ENCODE measurements at regions not wholly inside any gene's neighbourhood (a gene's known extent, or its start where the extent isn't known, plus 50 kb on each side); places are given as distances from the start of the nearest gene placed in this dataset.
"Not testable (repeated sequence)": the region's sequence is repeated elsewhere in the genome, so short reads cannot be mapped to it uniquely, and the experiment has no call there.

DNA sequence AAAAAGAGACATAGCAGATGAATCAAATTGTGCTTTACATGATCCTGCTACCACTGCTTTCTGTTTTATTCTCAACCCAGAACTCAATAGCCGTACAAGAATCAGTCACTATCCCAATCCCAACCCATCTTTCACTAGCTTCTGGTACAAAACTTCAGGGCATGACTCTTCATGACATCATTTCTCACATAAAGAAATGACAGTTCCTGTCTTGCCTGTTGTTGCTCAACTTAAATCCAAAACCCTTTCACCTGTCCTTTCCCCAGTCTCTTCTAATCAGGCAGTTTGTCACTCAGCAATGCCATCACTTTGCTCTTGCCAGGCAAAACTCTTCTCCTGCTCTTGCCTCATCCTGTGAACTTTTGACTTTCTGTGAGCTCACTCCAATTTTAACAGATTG, 962.8 kb downstream of the GALC start:
- no peak for FAIRE-seq

DNA sequence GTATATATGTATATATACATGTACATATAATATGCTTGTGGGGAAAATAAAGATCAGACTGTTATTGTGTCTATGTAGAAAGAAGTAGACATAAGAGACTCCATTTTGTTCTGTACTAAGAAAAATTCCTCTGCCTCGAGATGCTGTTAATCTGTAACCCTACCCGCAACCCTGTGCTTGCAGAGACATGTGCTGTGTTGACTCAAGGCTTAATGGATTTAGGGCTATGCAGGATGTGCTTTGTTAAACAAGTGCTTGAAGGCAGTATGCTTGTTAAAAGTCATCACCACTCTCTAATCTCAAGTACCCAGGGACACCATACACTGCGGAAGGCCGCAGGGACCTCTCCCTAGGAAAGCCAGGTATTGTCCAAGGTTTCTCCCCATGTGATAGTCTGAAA, 972.9 kb downstream of the GALC start:
- FAIRE-seq, result not testable (repeated sequence)

DNA sequence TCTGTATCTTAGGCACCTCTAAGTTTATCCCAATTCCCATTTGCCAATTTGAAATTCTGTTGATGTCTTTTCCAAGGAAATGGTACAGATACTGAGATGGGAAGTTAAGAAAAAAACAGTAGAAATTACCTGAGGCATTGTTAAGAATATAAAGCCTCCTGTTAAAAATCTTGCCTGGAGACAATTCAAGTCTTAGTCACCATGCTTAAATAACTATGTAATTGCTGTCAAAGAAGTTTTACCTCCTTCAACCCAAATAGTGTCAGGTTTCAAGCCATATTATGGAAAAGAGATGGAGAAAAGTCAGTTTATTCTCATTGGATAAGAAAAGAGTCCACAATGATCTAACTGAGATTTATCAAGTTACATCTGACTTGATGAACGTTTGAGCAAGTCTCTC, 974.7 kb downstream of the GALC start:
- no peak for FAIRE-seq

DNA sequence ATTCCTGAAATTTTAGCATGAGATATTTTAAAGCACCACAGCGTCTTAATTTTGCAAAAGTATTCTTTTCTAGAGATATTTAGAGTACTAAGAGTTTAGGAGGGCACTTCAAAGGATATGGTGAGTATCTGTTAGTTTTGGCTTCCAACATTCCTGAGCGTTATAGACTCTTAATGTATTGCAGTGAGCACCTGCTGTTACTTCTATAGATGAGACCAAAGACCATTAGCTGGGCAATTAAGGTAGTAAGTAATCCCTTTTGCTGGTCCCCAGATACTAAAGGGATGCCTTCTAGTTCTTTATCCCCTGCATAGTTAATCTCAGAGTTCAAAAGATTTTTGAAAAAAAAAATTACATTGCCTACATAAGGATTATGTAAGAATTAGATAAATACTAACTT, 975.6 kb downstream of the GALC start:
- no peak for FAIRE-seq

DNA sequence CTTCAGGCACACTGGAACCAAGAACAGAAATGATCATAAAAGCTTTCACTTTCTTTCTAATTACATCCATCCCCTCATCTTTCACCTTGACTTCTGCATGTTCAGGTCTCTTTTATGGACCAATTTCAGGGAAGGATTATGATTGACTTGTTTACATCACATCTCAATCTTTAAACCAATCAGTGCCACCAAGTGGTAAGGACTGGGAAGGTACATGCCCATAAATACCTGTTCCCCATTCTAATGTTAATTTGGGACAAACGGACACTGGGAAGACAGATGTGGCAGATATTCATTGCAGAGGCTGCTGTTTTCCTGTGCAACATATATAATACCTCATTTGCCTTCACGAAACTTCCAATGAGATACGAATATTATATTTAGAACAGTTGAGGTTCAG, 978.1 kb downstream of the GALC start:
- no peak for FAIRE-seq

DNA sequence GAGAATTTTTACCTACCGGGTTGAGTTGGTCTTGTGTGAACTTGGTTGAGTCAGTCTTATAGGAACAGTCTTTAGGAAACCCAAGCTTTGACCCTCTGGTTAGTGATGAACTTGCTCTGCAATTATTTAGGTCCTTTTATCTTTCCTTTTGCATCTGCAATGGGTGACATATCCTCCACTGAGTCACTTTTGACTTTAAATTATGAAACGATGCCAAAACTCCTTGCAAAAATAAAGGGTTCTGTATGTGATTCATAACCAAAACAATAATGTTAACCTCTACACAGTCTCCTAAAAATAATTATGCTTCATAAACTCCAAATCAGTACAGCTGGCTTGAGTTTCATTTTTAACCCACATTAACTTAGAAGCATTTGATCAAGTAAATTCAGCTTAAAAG, 979.4 kb downstream of the GALC start:
- no peak for FAIRE-seq

DNA sequence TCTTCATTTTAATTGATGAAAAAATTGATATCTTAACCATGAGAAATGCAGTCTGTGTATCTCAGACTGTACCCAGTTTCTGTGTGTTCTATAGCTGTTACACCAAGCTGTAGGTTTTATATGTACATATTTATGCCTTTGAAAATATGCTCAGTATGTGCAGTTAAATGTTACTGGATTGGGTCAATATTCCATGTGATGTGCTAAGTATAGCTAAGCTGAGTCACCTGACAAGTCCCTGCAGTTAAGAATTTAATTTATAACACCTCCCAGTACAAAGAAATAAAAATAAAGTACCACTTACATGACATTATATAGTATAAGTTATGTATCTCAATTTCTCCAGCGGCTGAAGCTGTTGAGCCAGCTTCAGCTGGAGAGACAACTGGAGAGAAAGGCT, 984.0 kb downstream of the GALC start:
- FAIRE-seq, result no peak

DNA sequence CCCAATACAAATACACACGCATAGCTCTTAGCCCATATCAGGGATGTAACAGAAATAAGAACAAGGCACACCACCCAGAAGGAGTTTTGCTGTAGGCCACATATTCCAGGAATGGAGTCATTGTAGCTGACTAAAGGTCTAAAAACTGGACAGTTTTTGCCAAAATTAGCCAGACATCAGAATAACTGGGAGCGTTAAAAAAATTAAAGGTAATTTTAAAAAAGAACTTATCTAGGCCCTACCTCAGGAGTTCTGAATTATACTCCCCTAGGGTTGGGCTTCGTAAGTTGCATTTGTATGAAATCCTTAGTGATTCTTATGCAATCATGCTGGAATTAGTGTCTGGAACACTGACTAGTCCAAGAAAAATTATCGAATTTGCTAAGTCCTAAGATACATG, 987.7 kb downstream of the GALC start:
- FAIRE-seq, result no peak

DNA sequence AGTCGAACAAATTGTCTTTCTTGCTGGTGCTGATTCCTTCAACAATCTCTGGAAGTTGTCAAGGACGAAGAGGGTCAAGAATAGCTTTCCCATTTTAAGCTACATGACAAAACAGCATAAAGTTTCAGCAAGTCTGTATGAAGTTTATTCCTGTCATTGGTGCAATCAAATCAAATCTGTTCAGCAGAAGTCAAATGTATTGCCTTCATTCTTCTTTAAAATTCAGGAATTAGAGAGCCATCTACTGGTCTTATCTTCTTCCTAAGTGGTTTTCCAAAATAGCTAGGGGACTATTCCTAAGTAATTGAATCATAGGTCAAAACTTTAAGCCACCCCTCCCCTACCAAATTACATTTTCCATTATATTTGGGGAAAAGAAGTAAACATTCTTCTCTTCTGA, 990.2 kb downstream of the GALC start:
- no peak for FAIRE-seq

DNA sequence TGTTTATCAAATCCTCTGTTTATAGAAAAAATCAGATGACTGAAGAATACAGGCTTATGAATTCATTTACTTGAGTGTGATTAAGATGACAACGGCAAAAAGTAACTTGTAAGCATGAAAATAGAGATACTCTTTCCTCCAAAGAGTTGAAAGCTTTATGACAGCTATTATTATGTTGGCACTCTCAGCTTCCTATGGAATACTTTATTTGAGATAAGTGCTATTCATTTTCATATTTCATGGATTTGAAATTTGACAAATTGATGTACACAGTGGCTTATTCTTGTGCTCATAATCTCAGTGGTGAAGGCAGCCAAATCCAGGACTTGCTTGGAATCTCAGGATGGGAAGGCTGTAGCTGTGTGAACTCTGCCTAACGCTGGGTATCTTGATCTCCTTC, 991.6 kb downstream of the GALC start:
- no peak for FAIRE-seq

DNA sequence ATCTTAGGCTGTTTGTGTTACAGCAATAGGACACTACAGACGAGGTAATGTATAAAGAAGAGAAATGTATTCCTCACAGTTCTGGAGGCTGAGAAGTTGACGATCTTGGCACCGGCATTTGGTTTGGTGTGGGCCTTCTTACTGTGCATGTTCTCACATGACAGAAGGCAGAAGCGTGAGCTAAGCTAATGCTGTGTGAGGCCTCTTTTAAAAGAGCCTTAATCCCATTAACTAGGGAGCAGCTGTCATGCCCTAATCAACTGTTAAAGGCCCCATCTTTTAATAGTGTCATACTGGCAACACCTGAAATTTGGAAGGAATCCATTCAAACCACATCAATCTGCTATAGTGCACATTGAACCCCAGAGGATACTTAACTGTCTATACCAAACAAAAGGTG, 992.9 kb downstream of the GALC start:
- no peak for FAIRE-seq

DNA sequence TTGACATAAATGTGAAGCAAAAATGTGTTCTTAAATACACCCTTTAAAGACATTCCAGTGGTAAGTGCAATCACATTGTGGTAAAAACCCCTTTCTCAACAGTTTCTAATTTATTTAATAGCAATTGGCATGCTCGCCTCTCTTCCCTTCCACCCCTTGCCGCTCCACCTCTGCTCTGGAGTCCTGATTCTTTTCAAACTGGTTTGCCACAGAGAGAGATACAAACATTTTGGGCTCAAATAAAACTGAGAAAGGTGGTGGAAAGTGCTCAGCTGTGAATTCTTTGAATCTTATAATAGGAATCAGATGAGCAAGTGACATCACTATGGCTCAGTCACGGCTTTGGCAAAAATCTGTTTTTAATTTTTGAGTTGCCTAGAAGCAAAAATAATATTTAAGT, 993.9 kb downstream of the GALC start:
- FAIRE-seq, result no peak

DNA sequence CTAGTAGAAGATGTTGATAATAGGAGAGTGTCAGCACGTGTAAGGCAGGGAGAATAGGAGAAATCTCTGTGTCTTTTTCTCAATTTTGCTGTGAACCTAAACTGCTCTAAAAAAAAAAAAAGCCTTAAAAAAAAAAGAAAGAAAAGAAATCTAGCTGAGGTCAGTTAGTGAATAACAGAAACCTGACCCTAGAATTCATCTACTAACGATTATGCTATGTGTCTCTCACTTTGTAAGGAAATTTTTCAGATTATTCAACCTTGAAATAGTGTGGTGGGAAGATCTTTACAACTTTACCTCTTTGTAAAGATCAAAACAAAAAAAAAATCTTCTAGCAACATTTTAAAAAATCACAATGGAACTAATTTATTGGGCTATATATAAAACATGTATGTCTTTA, 995.7 kb downstream of the GALC start:
- no peak for FAIRE-seq

DNA sequence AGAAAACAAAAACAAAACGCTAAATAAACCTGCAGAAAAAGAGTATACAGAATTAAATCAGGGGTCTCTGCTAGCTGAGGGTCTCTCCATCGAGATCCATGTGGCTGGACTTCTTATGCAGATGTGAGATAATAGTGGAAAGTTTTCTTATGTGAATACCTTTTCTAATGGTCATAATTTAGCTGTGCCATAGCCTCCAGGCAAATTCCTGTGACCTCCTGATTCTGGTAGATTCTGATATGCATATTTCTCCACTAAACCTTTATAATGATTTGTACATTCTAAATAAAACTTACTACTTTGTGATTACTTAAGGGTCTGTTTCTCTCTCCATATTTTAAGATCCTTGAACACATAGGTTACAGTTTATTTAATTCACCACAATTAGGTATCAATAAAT, 1002.6 kb downstream of the GALC start:
- no peak for FAIRE-seq

DNA sequence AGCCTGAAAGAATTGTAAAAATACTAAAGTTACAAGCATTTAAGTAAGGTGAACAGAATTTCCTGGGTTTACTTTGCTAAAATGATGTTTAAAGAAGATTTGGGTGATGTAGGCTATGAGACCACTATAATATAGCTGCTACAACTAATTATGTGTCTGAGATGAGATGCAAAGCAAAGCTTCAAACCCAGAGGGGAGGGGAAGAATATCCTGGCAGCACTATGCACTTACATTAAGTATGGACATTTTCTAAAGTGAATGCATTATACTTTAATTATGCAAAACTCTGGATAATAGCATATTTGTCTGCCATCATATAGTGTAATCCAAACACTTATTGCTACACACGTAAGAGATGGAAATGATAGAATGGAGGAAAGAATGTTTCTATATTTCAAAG, 1003.7 kb downstream of the GALC start:
- FAIRE-seq, result no peak

DNA sequence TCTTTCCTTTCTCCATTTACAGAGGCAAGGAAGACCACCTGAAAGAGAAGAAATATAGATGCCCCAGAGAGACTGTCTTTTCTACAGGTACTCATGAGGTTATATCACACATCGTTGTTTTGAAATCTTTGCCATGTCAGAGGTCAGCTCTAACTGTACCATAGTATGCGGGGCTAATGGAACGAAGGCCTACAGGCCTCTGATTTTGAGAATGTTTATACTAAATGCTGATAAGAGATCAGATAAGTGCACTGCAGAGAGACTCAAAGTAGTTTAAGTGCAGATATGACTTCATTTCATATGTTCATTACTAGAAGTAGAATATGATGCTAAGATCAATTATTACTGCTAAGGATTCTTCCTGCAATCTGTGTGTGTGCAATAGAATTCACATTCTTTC, 1005.0 kb downstream of the GALC start:
- no peak for FAIRE-seq

DNA sequence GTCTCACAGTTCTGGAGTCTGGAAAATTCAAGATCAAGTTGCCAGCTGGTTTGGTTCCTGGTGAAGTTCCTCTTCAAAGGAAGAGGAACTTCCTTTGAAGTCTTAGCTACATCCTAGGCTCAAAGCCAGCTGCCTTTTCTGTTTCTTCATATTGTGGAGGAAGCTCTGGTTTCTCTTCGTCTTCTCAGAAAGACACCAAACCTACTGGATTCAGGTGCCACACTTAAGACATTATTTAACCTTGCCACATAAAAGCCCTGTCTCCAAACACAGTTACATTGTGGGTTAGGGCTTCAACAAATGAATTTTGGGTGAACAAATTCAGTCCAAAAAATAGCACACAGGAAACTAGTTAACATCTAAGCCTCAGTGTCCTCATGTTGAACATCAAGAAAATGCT, 1019.8 kb downstream of the GALC start:
- no peak for FAIRE-seq

DNA sequence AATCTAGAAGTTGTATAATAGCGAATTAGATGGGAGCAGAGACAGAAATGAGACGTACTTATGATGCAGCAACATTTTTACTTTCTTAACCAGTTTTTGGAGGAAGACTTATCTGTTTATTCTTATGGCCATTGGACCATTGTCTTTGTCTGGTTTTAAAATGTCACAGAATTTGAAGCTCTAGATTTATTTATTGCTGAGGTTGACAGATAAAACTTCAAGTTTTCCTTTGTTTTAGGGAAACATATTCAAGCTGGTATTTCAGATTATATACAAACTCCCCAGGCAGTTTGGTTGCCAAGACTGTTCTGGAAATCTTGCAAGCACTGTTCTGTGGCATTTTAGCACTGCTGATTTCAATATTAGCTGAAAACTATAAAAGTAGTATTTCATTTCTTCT, 1021.7 kb downstream of the GALC start:
- FAIRE-seq, result no peak

DNA sequence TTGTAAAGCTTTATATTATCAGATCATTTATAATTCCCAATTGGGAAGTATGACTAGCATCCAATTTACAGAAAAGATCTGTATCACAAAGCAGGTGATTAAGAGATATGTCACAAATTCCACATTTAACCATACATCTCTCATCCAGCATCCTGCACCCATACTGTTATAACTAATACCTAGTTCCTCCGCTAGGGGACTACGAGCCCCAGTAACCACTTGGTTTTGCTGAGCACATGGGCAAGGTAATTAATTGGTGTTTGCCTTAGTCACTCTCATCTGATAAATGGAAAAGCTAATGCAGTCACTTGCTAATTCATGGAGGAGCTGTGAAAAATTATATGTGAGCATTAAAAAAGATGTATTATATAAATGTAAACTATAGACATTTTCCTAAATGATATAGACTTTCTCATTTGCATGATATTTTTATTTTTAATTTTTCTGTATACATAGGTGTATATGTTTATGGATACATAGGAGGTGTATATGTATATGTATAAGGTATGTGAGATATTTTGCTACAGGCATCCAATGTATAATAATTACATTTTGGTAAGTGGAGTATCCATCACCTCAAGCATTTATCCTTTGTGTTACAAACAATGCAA, 1031.8 kb downstream of the GALC start:
- no peak for FAIRE-seq

DNA sequence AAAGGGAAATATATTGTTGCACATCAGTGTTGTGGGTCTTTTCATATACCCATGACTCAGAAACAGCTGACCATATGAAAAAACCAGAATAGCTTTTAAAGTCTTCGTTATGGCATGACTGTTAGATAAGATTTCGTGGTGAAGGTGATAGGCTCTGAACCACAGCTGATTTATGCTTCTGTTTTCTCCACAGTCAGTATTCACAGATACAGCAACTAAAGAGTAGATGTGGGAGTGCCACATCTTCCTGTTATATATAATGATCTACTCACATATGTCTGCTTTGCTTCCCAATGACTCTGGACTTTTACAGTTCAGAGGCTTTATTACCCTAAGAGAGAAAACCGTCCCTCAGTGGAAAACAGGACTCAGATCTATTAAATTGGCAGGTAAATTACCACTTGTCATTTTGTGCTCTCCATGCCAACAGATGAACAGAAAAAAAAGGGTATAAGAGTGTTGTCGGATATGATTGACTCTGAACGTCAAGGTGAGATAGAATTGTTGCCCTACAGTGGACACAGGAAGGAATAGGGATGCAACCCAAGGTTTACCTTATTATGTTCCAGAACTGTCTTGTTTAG, 1037.1 kb downstream of the GALC start:
- no peak for FAIRE-seq

DNA sequence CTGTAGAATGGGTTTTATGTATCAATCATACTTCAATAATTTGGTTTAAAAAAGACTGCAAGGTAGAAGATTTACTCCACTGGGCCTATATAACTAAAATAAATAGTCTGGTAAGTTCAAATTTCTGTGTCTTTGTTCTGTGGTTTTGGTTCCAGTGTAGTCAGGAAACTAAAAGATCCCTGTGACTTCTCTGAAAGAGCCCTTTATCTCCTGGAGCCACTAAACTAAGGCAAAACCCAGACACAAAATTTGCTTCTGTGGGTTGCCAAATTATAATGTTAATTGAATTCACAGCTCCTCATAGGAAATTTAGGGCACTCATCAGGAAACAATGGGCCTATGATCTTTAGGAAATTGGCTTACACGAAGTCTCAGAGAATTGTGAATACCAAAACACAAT, 1038.4 kb downstream of the GALC start:
- FAIRE-seq, result no peak

DNA sequence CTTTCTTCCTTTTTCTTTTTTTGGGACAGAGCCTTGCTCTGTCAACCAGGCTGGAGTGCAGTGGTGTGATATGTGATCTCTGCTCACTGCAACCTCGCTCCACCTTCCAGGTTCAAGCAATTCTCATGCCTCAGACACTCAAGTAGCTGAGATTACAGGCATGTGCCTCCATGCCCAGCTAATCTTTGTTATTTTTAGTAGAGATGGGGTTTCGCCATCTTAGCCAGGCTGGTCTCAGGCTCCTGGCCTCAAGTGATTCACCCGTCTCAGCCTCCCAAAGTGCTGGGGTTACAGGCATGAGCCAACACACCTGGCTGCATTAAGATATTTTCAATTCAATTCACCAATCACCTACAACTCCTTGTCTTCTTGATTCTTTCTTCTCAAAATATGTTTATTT, 1046.5 kb downstream of the GALC start:
- FAIRE-seq, result no peak

DNA sequence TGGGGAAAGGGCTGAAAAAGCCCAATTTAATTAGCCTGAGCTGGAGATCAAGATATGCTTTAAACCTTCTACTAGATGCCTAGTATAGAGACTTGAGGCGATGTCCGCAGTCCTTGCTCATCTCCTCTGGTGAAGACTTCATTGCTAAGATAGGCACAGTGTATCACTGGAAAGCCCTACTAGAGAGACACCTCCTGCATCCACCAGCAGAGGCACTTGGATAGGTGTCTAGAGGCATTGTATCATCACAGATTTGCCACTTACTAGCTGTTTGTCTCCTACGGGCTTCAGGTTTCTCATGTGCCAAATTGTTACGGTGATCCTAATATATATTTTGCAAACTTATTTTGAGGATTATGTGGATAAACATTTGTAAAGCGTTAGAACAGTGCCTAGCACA, 1048.5 kb downstream of the GALC start:
- no peak for FAIRE-seq

DNA sequence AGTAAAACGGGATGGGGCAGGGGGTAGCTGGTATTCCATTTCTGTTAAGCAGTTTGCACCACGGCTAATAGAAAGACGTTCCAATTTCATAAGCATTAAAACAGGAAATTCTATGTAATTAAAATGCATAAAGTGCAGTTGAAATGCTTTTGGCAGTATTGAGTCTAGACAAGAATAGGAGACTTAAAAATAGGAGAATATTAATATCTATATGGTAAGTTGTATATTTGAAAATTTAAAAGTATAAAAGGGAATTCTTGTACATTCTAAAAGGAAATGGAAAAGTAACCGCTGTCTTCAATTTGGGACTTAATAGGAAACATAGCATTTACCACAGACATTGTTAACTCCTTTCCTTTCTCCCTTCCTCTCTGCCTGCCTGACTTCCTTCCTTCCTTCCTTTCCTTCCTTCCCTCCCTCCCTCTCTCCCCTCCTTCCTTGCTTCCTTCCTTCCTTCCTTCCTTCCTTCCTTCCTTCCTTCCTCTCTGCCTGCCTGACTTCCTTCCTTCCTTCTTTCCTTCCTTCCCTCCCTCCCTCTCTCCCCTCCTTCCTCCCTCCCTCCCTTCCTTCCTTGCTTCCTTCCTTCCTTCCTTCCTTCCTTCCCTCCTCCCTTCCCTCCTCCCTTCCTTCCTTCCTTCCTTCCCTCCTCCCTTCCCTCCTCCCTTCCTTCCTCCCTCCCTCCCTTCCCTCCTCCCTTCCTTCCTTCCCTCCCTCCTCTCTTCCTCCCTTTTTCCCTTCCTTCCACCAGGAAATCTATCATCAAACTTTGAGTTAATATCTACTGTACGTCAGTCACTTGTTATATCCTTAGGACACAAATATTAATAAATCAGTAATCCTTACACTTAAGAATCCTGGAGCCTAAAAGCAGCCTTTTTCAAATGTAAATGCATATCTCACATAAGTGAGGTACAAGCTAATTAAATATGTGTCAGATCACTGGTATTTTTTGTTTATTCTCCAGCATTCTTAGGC, 1049.3 kb downstream of the GALC start:
- no peak for FAIRE-seq
